Stomach (tissue), 4 donors: ENCODE measurements at regions not wholly inside any gene's neighbourhood (a gene's known extent, or its start where the extent isn't known, plus 50 kb on each side); places are given as distances from the start of the nearest gene placed in this dataset.

ENCODE experiments used
- CTCF ChIP-seq, 7 experiments: fragments of 450-650 bp in 4 of 7; fragments of 200-600 bp in 3 of 7; sonication (generic) in 3 of 7; IDR thresholded peaks; one replicate each; pipeline ENCODE4 v1.5.1; 2016 to 2019; ENCODE audit warnings: antibody characterized with exemption in 7 of 7, control low read depth in 2 of 7, mild to moderate bottlenecking in 1 of 7
- POLR2AphosphoS5 ChIP-seq, 3 donors: sonication (generic); formaldehyde crosslinking; IDR thresholded peaks; one replicate each; pipeline ENCODE4 v1.6.1; 2016; ENCODE audit warnings: antibody characterized with exemption in 3 of 3

- TF ChIP-seq CTCF (IDR thresholded peaks at IDR 0.05) (no peak), POLR2AphosphoS5 (IDR thresholded peaks at IDR 0.05) (no peak)
Measured at GRCh38 chr2:200159829-200160781, 146.4 kb upstream of the SPATS2L start.
